ENCODE measurements at regions not wholly inside any gene's neighbourhood (a gene's known extent, or its start where the extent isn't known, plus 50 kb on each side); places are given as distances from the start of the nearest gene placed in this dataset.

DNA sequence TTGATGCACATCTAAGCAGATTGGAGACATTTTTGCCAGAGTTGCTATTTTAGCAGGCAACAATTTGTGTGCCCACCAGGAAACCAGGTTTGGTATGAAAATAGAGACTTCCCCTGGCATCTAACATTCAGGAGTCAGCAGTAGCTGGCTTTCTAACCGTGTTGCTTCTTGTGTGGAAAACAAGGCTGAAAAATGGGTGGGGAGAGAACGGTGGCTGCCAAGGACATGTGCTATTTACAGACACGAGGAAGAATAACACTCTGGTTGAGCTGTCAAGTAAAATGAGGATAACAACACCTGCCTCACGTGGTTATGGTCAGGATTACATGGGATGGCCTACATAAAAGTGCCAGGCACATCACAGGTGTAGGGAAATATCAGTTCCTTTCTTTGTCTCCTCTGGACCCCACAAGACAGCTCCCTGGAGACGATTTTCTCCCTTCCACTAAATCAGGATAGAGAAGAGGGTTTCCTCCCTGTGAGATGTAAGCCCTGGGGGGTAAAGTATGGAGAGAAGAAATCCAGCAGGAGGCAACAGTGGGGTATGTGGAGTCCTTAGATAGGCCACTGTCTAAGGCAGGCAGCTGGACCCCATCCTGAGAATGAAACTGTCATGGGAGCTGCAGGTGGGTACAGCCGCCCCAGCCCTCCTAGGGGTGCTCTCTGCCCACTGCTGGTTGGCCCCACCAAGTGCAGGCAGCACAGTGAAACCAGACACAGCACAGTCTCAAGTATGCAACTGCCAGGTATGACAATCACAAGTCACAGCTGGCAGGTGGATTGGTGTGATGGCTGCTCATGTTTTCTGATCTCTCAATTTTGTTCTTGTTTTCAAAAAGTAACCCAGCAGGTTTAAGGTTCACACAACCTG, 80.3 kb downstream of the TENT5C start:
- Histone ChIP-seq H3K4ac (ENCODE audit: low read depth, low read length) (no peak overlapping the region), H3K14ac (ENCODE audit: low read length) (no peak overlapping the region), H3K18ac (ENCODE audit: low read length) (no peak overlapping the region), H3K23ac (ENCODE audit: low read length) (no peak overlapping the region), H3K27me3 (ENCODE audit: insufficient read depth, low read length) (no peaks in the 10 kb centered on the region), H3K4me1 (ENCODE audit: control insufficient read depth in 1 of 2, insufficient read depth in 2 of 2, low read length in 2 of 2) (peaks cover 10 to 12% of the 10 kb centered on the region in 2 experiments), H2BK12ac (ENCODE audit: low read length) (no peak overlapping the region), H3K79me2 (ENCODE audit: control insufficient read depth, insufficient read depth, low read length, poor library complexity) (no peaks in the 10 kb centered on the region), H3K9ac (ENCODE audit: low read length) (no peak overlapping the region), H2BK120ac (ENCODE audit: insufficient read depth, low read length, poor library complexity) (no peak overlapping the region), H3K4me2 (ENCODE audit: low read length) (no peak overlapping the region), H3K9me3 (ENCODE audit: insufficient read depth, low read depth, low read length) (no peaks in the 10 kb centered on the region), H4K91ac (ENCODE audit: low read depth, low read length) (no peak overlapping the region), H2BK5ac (ENCODE audit: low read depth, low read length, poor library complexity) (no peak overlapping the region), H2AK5ac (ENCODE audit: low read length) (no peak overlapping the region), H3K27ac (ENCODE audit: low read depth, low read length) (no peak overlapping the region), H3K36me3 (ENCODE audit: control insufficient read depth in 1 of 2, insufficient read depth in 2 of 2, low read length in 2 of 2) (no peaks in the 10 kb centered on the region), H3K79me1 (ENCODE audit: low read length) (no peaks in the 10 kb centered on the region), H3K4me3 (ENCODE audit: low read depth, low read length) (no peak overlapping the region), H2AFZ (ENCODE audit: insufficient read depth, low read length, poor library complexity) (no peak overlapping the region), H4K12ac (ENCODE audit: low read depth, low read length) (no peak overlapping the region), H4K8ac (ENCODE audit: low read depth, low read length) (no peak overlapping the region)
- no CpG with 5 or more reads among the region's 6 CpGs for WGBS (ENCODE audit: extremely low coverage, insufficient coverage, insufficient read length)
- no peak for DNase-seq

DNA sequence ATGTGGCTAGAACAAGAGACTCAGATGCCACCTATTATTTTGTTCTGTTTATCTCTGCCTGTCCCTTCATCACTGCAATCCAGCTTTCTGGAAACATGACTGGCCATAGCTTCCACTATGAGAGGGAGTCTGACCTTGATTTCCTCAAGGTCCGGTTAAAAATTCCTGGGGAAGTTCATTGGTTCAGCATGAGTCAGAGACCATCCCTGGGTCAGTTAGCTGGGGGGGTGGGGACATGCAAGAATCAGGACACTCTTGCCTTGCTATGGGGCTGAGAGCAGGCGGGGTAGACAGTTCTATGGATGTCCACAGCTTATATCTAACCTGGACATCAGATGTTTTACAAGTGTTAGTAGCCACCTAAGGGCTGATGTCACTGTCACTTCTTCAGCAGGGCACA, 81.1 kb downstream of the TENT5C start:
- Histone ChIP-seq H3K9ac (ENCODE audit: low read length) (no peak overlapping the region), H2BK5ac (ENCODE audit: low read depth, low read length, poor library complexity) (no peak overlapping the region), H3K4me2 (ENCODE audit: low read length) (no peak overlapping the region), H2AFZ (ENCODE audit: insufficient read depth, low read length, poor library complexity) (no peak overlapping the region), H3K27me3 (ENCODE audit: insufficient read depth, low read length) (no peaks in the 10 kb centered on the region), H3K9me3 (ENCODE audit: insufficient read depth, low read depth, low read length) (no peaks in the 10 kb centered on the region), H3K23ac (ENCODE audit: low read length) (no peak overlapping the region), H4K91ac (ENCODE audit: low read depth, low read length) (no peak overlapping the region), H3K27ac (ENCODE audit: low read depth, low read length) (no peak overlapping the region), H3K4me3 (ENCODE audit: low read depth, low read length) (no peak overlapping the region), H2BK12ac (ENCODE audit: low read length) (no peak overlapping the region), H4K8ac (ENCODE audit: low read depth, low read length) (no peak overlapping the region), H3K4ac (ENCODE audit: low read depth, low read length) (no peak overlapping the region), H4K12ac (ENCODE audit: low read depth, low read length) (no peak overlapping the region), H3K4me1 (ENCODE audit: control insufficient read depth in 1 of 2, insufficient read depth in 2 of 2, low read length in 2 of 2) (peaks cover 10 to 12% of the 10 kb centered on the region in 2 experiments), H3K79me2 (ENCODE audit: control insufficient read depth, insufficient read depth, low read length, poor library complexity) (no peaks in the 10 kb centered on the region), H3K18ac (ENCODE audit: low read length) (no peak overlapping the region), H3K14ac (ENCODE audit: low read length) (no peak overlapping the region), H3K79me1 (ENCODE audit: low read length) (no peaks in the 10 kb centered on the region), H3K36me3 (ENCODE audit: control insufficient read depth in 1 of 2, insufficient read depth in 2 of 2, low read length in 2 of 2) (no peaks in the 10 kb centered on the region), H2AK5ac (ENCODE audit: low read length) (no peak overlapping the region), H2BK120ac (ENCODE audit: insufficient read depth, low read length, poor library complexity) (no peak overlapping the region)
- no CpG with 5 or more reads among the region's 2 CpGs for WGBS (ENCODE audit: extremely low coverage, insufficient coverage, insufficient read length)
- peak in 1 of 2 donors; percentile 38 for DNase-seq

DNA sequence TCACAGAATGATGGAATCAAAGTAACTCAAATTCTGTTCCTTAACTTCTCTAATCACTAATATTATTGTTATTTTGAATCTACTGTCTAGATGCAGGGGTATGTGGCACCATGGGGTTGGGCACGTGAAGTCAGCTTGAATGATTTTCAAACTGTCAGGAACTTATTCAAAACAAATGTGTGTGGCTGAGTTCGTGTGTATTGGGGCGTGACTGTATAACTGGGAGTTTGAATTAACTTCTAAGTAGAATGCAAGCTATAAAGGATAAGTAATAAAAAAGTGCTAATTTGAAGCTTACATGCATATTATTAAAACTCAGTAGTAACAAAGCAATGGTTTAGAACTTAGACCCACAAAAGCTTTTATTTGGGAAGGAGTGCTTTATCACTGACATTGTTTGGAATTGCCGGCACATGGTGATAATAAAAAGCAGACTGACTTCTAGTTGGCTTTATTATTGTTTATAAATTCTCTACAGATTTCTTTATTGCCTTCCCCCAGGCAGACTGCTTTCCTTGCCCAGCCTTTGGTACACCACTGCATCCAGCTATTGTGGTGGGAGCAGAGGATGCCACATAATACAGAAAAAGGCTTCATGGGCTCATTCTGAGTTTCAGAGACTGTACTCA, 84.3 kb downstream of the TENT5C start:
- no peak overlapping the region for H2AFZ ChIP-seq (ENCODE audit: insufficient read depth, low read length, poor library complexity)
- no peak overlapping the region for H2BK120ac ChIP-seq (ENCODE audit: insufficient read depth, low read length, poor library complexity)

DNA sequence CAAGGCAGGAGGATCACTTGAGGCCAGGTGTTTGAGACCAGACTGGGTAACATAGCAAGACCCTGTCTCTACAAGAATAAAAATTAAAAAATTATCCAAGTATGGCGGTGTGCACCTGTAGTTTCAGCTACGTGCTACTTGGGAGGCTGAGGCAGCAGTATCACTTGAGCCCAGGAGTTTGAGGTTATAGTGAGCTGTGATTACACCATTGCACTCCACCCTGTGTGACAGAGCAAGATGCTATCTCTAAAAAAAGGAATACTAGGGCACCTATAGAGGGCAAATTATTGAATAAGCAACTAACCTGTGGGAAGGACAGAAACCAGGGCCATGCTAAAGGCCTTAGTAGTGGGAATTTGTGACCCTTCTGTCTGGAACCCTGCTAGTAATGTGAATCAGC, 86.1 kb downstream of the TENT5C start:
- Histone ChIP-seq H3K36me3 (ENCODE audit: control insufficient read depth in 1 of 2, insufficient read depth in 2 of 2, low read length in 2 of 2) (no peaks in the 10 kb centered on the region), H2BK120ac (ENCODE audit: insufficient read depth, low read length, poor library complexity) (no peak overlapping the region), H2BK5ac (ENCODE audit: low read depth, low read length, poor library complexity) (no peak overlapping the region), H3K23ac (ENCODE audit: low read length) (no peak overlapping the region), H3K79me1 (ENCODE audit: low read length) (peaks cover 11% of the 10 kb centered on the region), H4K91ac (ENCODE audit: low read depth, low read length) (no peak overlapping the region), H3K4me1 (ENCODE audit: control insufficient read depth in 1 of 2, insufficient read depth in 2 of 2, low read length in 2 of 2) (peaks cover 15 to 16% of the 10 kb centered on the region in 2 experiments), H3K27ac (ENCODE audit: low read depth, low read length) (no peak overlapping the region), H2AK5ac (ENCODE audit: low read length) (no peak overlapping the region), H3K4me2 (ENCODE audit: low read length) (no peak overlapping the region), H3K14ac (ENCODE audit: low read length) (no peak overlapping the region), H3K79me2 (ENCODE audit: control insufficient read depth, insufficient read depth, low read length, poor library complexity) (peaks cover 2% of the 10 kb centered on the region), H3K4me3 (ENCODE audit: low read depth, low read length) (no peak overlapping the region), H2AFZ (ENCODE audit: insufficient read depth, low read length, poor library complexity) (no peak overlapping the region), H3K9ac (ENCODE audit: low read length) (no peak overlapping the region), H2BK12ac (ENCODE audit: low read length) (no peak overlapping the region), H3K18ac (ENCODE audit: low read length) (no peak overlapping the region), H3K9me3 (ENCODE audit: insufficient read depth, low read depth, low read length) (no peaks in the 10 kb centered on the region), H3K4ac (ENCODE audit: low read depth, low read length) (no peak overlapping the region), H3K27me3 (ENCODE audit: insufficient read depth, low read length) (no peaks in the 10 kb centered on the region), H4K12ac (ENCODE audit: low read depth, low read length) (no peak overlapping the region), H4K8ac (ENCODE audit: low read depth, low read length) (no peak overlapping the region)
- WGBS (ENCODE audit: extremely low coverage, insufficient coverage, insufficient read length): no CpG with 5 or more reads among the region's 2 CpGs
- no peak for DNase-seq

More for the DNA sequence above, 84.3 kb downstream of the TENT5C start:
- DNase-seq: no peak
- Histone ChIP-seq H3K4me3 (ENCODE audit: low read depth, low read length) (no peak overlapping the region), H3K27ac (ENCODE audit: low read depth, low read length) (no peak overlapping the region), H3K4me1 (ENCODE audit: control insufficient read depth in 1 of 2, insufficient read depth in 2 of 2, low read length in 2 of 2) (peaks cover 13 to 14% of the 10 kb centered on the region in 2 experiments), H3K14ac (ENCODE audit: low read length) (no peak overlapping the region), H3K18ac (ENCODE audit: low read length) (no peak overlapping the region), H2BK5ac (ENCODE audit: low read depth, low read length, poor library complexity) (no peak overlapping the region), H2AK5ac (ENCODE audit: low read length) (no peak overlapping the region), H3K9me3 (ENCODE audit: insufficient read depth, low read depth, low read length) (no peaks in the 10 kb centered on the region), H3K27me3 (ENCODE audit: insufficient read depth, low read length) (no peaks in the 10 kb centered on the region), H3K23ac (ENCODE audit: low read length) (no peak overlapping the region), H4K91ac (ENCODE audit: low read depth, low read length) (no peak overlapping the region), H3K9ac (ENCODE audit: low read length) (no peak overlapping the region), H3K4me2 (ENCODE audit: low read length) (no peak overlapping the region), H2BK12ac (ENCODE audit: low read length) (no peak overlapping the region), H4K8ac (ENCODE audit: low read depth, low read length) (no peak overlapping the region), H3K79me2 (ENCODE audit: control insufficient read depth, insufficient read depth, low read length, poor library complexity) (no peaks in the 10 kb centered on the region), H3K36me3 (ENCODE audit: control insufficient read depth in 1 of 2, insufficient read depth in 2 of 2, low read length in 2 of 2) (no peaks in the 10 kb centered on the region), H3K79me1 (ENCODE audit: low read length) (peaks cover under 1% of the 10 kb centered on the region), H3K4ac (ENCODE audit: low read depth, low read length) (no peak overlapping the region), H4K12ac (ENCODE audit: low read depth, low read length) (no peak overlapping the region)
- WGBS (ENCODE audit: extremely low coverage, insufficient coverage, insufficient read length): no CpG with 5 or more reads among the region's 4 CpGs
